Mammary epithelial cell (primary cell): ENCODE measurements at regions not wholly inside any gene's neighbourhood (a gene's known extent, or its start where the extent isn't known, plus 50 kb on each side); places are given as distances from the start of the nearest gene placed in this dataset.

Source experiments
- CTCF ChIP-seq, 2 donors: IDR thresholded peaks in 1 of 2; conservative IDR thresholded peaks in 1 of 2; 2 replicates each; pipeline ENCODE4 v1.5.1; 2011 to 2012; ENCODE audit warnings: inconsistent platforms in 2 of 2, low read length in 2 of 2, mild to moderate bottlenecking in 2 of 2, control low read depth in 1 of 2, low read depth in 1 of 2; ENCODE audit not compliant: insufficient read depth in 1 of 2; ENCODE audit errors: extremely low read depth in 1 of 2
- EZH2 ChIP-seq: IDR thresholded peaks from 2 replicates; pipeline ENCODE4 v1.6.1; 2012; ENCODE audit warnings: low read length, inconsistent platforms, borderline replicate concordance

- TF ChIP-seq CTCF (conservative IDR thresholded peaks at IDR 0.05 in 1 of 2, IDR thresholded peaks at IDR 0.05 in 1 of 2; ENCODE audit: extremely low read depth in 1 of 2, insufficient read depth in 1 of 2, low read depth in 1 of 2, low read length in 2 of 2) (no peak), EZH2 (no peak)
Measured at GRCh38 chr4:137307806-137308205, 224.5 kb downstream of the PCDH18 start.
